Smooth muscle cell (in vitro differentiated cells): ENCODE measurements at regions not wholly inside any gene's neighbourhood (a gene's known extent, or its start where the extent isn't known, plus 50 kb on each side); places are given as distances from the start of the nearest gene placed in this dataset.

Experiments used
- DNase-seq: peaks from one replicate; lab custom pipeline; 2025; ENCODE audit not compliant: unreplicated experiment; lab: John Stamatoyannopoulos, UW
- H2AFZ ChIP-seq: fragments of 200-600 bp; sonication (generic); 2 replicates; pipeline ENCODE4 v1.6.0; 2016; ENCODE audit warnings: antibody characterized with exemption, low read depth, mild to moderate bottlenecking
- H3F3A ChIP-seq: fragments of 200-600 bp; sonication (generic); 2 replicates; pipeline ENCODE4 v1.6.0; 2017; ENCODE audit warnings: antibody characterized with exemption, low read depth
- H3K27ac ChIP-seq: fragments of 200-600 bp; sonication (generic); 2 replicates; pipeline ENCODE4 v1.5.1; 2016; ENCODE audit warnings: low read depth, mild to moderate bottlenecking
- H3K27me3 ChIP-seq: fragments of 200-600 bp; sonication (generic); 2 replicates; pipeline ENCODE4 v1.6.1; 2016; ENCODE audit warnings: low read depth, mild to moderate bottlenecking
- H3K36me3 ChIP-seq: fragments of 200-600 bp; sonication (generic); 2 replicates; pipeline ENCODE4 v1.5.1; 2016; ENCODE audit warnings: low read depth
- H3K4me1 ChIP-seq: fragments of 200-600 bp; sonication (generic); 2 replicates; pipeline ENCODE4 v1.5.1; 2016; ENCODE audit warnings: low read depth
- H3K4me2 ChIP-seq: fragments of 200-600 bp; sonication (generic); 2 replicates; pipeline ENCODE4 v1.6.0; 2016; ENCODE audit warnings: mild to moderate bottlenecking
- H3K4me3 ChIP-seq: fragments of 200-600 bp; sonication (generic); 2 replicates; pipeline ENCODE4 v1.5.1; 2016; ENCODE audit warnings: mild to moderate bottlenecking
- H3K79me2 ChIP-seq: fragments of 200-600 bp; sonication (generic); 2 replicates; pipeline ENCODE4 v1.6.0; 2016; ENCODE audit warnings: low read depth, mild to moderate bottlenecking
- H3K9ac ChIP-seq: fragments of 200-600 bp; sonication (generic); 2 replicates; pipeline ENCODE4 v1.6.0; 2016; ENCODE audit warnings: low read depth
- H3K9me3 ChIP-seq: fragments of 200-600 bp; sonication (generic); replicated peaks from 2 replicates; pipeline ENCODE4 v1.5.1; 2016; ENCODE audit warnings: low read depth
- H4K20me1 ChIP-seq: fragments of 200-600 bp; sonication (generic); 2 replicates; pipeline ENCODE4 v1.6.0; 2016; ENCODE audit warnings: low read depth
- WGBS: methylation state at CpG from one replicate; pipeline ENCODE4 v1.1.7; 2016; ENCODE audit warnings: low lambda C conversion rate; 5-methylcytosine and 5-hydroxymethylcytosine counted together
- TF ChIP-seq, protein P1 (sequence below): fragments of 200-600 bp; sonication (generic); IDR thresholded peaks from 2 replicates; pipeline ENCODE4 v1.5.1; 2017; ENCODE audit warnings: borderline replicate concordance, mild to moderate bottlenecking, antibody characterized with exemption; ENCODE audit not compliant: insufficient read depth, poor library complexity, severe bottlenecking

- no peaks in the 10 kb centered on the region for H3K27me3 ChIP-seq
- no peaks in the 10 kb centered on the region for H3K79me2 ChIP-seq
- H3F3A ChIP-seq: no peaks in the 10 kb centered on the region
- H4K20me1 ChIP-seq: no peaks in the 10 kb centered on the region
- no peak for DNase-seq
- H3K27ac ChIP-seq: no peak overlapping the region
- TF ChIP-seq, protein P1, sequence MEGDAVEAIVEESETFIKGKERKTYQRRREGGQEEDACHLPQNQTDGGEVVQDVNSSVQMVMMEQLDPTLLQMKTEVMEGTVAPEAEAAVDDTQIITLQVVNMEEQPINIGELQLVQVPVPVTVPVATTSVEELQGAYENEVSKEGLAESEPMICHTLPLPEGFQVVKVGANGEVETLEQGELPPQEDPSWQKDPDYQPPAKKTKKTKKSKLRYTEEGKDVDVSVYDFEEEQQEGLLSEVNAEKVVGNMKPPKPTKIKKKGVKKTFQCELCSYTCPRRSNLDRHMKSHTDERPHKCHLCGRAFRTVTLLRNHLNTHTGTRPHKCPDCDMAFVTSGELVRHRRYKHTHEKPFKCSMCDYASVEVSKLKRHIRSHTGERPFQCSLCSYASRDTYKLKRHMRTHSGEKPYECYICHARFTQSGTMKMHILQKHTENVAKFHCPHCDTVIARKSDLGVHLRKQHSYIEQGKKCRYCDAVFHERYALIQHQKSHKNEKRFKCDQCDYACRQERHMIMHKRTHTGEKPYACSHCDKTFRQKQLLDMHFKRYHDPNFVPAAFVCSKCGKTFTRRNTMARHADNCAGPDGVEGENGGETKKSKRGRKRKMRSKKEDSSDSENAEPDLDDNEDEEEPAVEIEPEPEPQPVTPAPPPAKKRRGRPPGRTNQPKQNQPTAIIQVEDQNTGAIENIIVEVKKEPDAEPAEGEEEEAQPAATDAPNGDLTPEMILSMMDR: no peak
- H3K9ac ChIP-seq: no peak overlapping the region
- no peaks in the 10 kb centered on the region for H3K4me1 ChIP-seq
- peak overlapping the region; percentile 28 for H2AFZ ChIP-seq
- H3K36me3 ChIP-seq: no peaks in the 10 kb centered on the region
- no peak overlapping the region for H3K4me2 ChIP-seq
- WGBS: 75% methylated on average over 10 of the region's 10 CpGs
- H3K4me3 ChIP-seq: no peak overlapping the region
- no peaks in the 10 kb centered on the region for H3K9me3 ChIP-seq
These were observed 470.5 kb upstream of the JAG1 start for GRCh38 chr20:11144114-11144950.

GRCh38 chr20:11145616-11146015 lies 471.8 kb upstream of the JAG1 start:
- Histone ChIP-seq H3K27me3 (no peaks in the 10 kb centered on the region), H3K27ac (no peak overlapping the region), H3K4me3 (no peak overlapping the region), H2AFZ (no peak overlapping the region), H4K20me1 (no peaks in the 10 kb centered on the region), H3K9ac (no peak overlapping the region), H3K79me2 (no peaks in the 10 kb centered on the region), H3K4me2 (no peak overlapping the region), H3K36me3 (no peaks in the 10 kb centered on the region), H3K4me1 (no peaks in the 10 kb centered on the region), H3F3A (no peaks in the 10 kb centered on the region), H3K9me3 (no peaks in the 10 kb centered on the region)
- no peak for DNase-seq
- TF ChIP-seq, protein P1: no peak
- WGBS: 95% methylated on average over 3 of the region's 3 CpGs

DNA sequence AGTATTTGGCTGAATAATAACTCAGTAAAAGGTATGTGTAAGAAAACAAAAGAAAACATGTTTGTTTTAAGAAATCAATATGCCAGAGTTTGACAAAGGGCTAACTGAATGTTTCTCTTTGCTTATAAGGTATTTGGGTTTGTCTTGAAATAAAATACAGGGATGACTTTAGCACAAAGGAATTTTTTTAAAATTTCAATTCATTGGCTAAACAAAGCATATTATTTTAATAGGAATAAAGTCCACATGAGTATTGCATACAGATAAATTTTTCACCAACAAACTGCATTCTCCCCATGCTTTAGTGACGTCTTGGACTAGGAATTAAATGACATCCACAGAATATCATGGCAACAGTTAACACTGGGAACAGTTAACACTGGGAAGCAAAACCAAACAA lies 480.0 kb upstream of the JAG1 start:
- DNase-seq: no peak
- no peaks in the 10 kb centered on the region for H4K20me1 ChIP-seq
- H2AFZ ChIP-seq: no peak overlapping the region
- no peaks in the 10 kb centered on the region for H3K4me1 ChIP-seq
- 92% methylated on average over 1 of the region's 1 CpG for WGBS
- no peak overlapping the region for H3K4me2 ChIP-seq
- TF ChIP-seq, protein P1: no peak
- H3K9me3 ChIP-seq: no peaks in the 10 kb centered on the region
- no peaks in the 10 kb centered on the region for H3K79me2 ChIP-seq
- H3K27me3 ChIP-seq: no peaks in the 10 kb centered on the region
- H3K9ac ChIP-seq: no peak overlapping the region
- H3F3A ChIP-seq: no peaks in the 10 kb centered on the region
- H3K4me3 ChIP-seq: no peak overlapping the region
- H3K36me3 ChIP-seq: no peaks in the 10 kb centered on the region
- H3K27ac ChIP-seq: no peak overlapping the region

- Histone ChIP-seq H3K4me3 (no peak overlapping the region), H3K9ac (no peak overlapping the region), H3K27me3 (no peaks in the 10 kb centered on the region), H2AFZ (no peak overlapping the region), H3K27ac (no peak overlapping the region), H3K79me2 (no peaks in the 10 kb centered on the region), H3F3A (peaks cover 5% of the 10 kb centered on the region), H3K4me1 (no peaks in the 10 kb centered on the region), H3K9me3 (no peaks in the 10 kb centered on the region), H3K4me2 (no peak overlapping the region), H4K20me1 (no peaks in the 10 kb centered on the region), H3K36me3 (no peaks in the 10 kb centered on the region)
- no peak for DNase-seq
- WGBS: 61% methylated on average over 1 of the region's 1 CpG
- TF ChIP-seq, protein P1: no peak
These were observed 481.5 kb upstream of the JAG1 start for GRCh38 chr20:11155156-11155756.
